Activated CD4-positive, alpha-beta T cell treated with anti-CD3 and anti-CD28 coated beads, Interleukin-2, amount 10 ng/mL, durations not matched to agents 24 days and 14 days (primary cell): ENCODE measurements at regions not wholly inside any gene's neighbourhood (a gene's known extent, or its start where the extent isn't known, plus 50 kb on each side); places are given as distances from the start of the nearest gene placed in this dataset.
"Not testable (repeated sequence)": the region's sequence is repeated elsewhere in the genome, so short reads cannot be mapped to it uniquely, and the experiment has no call there.

Source experiments
- DNase-seq: peaks from one replicate; pipeline ENCODE4 v3.0.0; 2022
- H3K27ac Mint-ChIP-seq: one replicate; pipeline ENCODE4 v1.8.0; 2022; ENCODE audit warnings: mild to moderate bottlenecking, mixed read lengths
- H3K27me3 Mint-ChIP-seq: one replicate; pipeline ENCODE4 v1.8.0; 2022; ENCODE audit warnings: mixed read lengths
- H3K36me3 Mint-ChIP-seq: one replicate; pipeline ENCODE4 v1.8.0; 2022; ENCODE audit warnings: low read depth, mild to moderate bottlenecking, mixed read lengths
- H3K4me1 Mint-ChIP-seq: one replicate; pipeline ENCODE4 v1.8.0; 2021; ENCODE audit warnings: mixed read lengths
- H3K4me3 Mint-ChIP-seq: one replicate; pipeline ENCODE4 v1.8.0; 2022; ENCODE audit warnings: mild to moderate bottlenecking, moderate library complexity, mixed read lengths
- H3K9me3 Mint-ChIP-seq: one replicate; pipeline ENCODE4 v1.8.0; 2021; ENCODE audit warnings: mixed read lengths
- intact Hi-C: fragments of 100-400 bp; cut with micrococcal nuclease; formaldehyde crosslinking; loops from one replicate; pipeline ENCODE4 v1.15.1; 2023

DNA sequence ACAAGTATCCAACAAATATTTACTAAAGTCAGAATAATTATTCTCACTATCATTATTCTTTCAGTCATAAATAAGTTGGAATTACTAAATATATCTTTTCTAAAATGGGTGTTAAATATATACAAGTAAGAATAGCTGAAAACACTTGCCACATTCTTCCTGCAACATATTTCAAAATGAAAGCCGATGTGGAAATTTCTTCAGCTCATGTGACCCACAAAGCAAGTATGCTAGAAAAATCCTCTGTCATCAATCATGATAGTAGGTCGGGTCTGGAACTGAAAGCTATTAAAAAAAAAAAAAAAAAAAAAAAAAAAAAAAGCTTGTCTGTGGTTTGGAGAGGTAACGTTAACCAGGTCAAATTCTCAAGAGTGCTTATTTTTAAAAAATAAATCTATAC lies 344.7 kb downstream of the NEBL start:
- no peaks in the 10 kb centered on the region for H3K36me3 Mint-ChIP-seq

DNA sequence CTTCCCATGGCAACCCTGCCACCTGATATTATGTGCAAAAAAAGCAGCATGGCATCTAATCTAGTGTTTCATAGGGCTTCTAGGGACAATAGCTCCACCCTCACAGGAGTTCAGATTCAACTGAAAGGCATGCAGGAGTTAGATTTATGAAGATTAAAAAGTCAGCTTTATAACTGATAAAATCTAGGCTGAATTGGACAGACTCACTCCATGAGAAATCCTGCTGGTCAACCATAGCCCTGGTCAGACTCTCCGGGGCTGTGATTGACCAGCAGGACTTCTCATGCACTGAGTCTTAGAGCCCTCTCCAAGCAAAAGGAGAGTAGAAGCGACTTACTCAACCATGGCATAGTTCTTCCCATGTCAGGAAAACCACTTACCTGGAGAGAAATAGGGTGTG lies 345.4 kb downstream of the NEBL start:
- DNase-seq = no peak
- Mint-ChIP-seq H3K27me3 (no peaks in the 10 kb centered on the region), H3K9me3 (peaks cover 7% of the 10 kb centered on the region), H3K4me3 (no peak overlapping the region), H3K4me1 (no peaks in the 10 kb centered on the region), H3K36me3 (no peaks in the 10 kb centered on the region), H3K27ac (no peak overlapping the region)
- intact Hi-C loops = no loop called here

More for the DNA sequence above, 344.7 kb downstream of the NEBL start:
- Mint-ChIP-seq H3K9me3 (peaks cover 7% of the 10 kb centered on the region), H3K4me3 (no peak overlapping the region), H3K4me1 (no peaks in the 10 kb centered on the region), H3K27ac (no peak overlapping the region), H3K27me3 (no peaks in the 10 kb centered on the region)
- DNase-seq = no peak
- intact Hi-C loops = no loop called here

DNA sequence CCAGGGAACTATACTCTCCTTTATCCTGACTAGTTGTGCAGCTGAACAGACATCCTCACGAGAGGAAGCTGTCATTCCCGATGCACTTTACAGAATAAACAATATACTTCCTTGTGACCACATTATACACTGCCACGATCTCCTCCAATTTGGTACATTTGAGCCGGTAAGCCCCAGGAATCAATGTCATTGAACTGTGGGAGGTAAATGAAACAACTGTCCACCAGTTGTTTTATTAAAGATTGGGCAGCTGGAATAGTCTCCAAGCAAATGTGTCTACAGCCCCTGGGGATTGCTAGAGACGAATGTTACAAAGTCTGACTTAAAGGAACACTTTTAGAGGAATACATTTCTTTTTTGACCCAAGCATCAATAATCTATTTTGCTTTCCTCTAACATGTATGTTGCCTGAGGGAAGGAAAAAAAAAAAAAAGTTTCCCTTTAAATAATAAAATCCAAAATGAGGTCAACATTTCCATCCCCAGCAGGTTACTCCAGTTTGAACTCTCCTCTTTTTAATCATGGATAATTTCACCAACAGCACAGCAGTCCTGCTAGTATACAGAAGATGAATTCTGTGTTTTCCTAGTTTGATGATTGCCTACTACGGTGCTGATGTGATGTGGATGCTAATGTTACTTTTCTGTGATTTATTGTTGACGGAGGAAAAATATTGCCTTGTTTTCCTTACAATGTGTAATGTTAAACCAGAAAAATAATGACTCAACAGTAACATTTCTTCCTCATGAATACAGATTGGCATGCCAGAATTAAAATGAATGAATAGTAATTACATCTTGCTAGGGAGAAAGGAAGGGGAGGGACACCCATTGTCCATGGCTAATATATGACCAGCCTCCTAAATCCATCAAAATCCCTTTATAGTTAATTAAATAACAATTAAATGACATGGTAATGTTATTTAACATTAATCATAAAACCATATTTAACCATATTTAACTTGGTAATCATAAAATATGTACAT lies 360.9 kb downstream of the NEBL start:
- peaks cover 8% of the 10 kb centered on the region for H3K9me3 Mint-ChIP-seq
- intact Hi-C loops = no loop called here
- no peaks in the 10 kb centered on the region for H3K27me3 Mint-ChIP-seq
- no peaks in the 10 kb centered on the region for H3K36me3 Mint-ChIP-seq
- H3K27ac Mint-ChIP-seq = no peak overlapping the region
- H3K4me1 Mint-ChIP-seq = no peaks in the 10 kb centered on the region
- H3K4me3 Mint-ChIP-seq = no peak overlapping the region
- no peak for DNase-seq

DNA sequence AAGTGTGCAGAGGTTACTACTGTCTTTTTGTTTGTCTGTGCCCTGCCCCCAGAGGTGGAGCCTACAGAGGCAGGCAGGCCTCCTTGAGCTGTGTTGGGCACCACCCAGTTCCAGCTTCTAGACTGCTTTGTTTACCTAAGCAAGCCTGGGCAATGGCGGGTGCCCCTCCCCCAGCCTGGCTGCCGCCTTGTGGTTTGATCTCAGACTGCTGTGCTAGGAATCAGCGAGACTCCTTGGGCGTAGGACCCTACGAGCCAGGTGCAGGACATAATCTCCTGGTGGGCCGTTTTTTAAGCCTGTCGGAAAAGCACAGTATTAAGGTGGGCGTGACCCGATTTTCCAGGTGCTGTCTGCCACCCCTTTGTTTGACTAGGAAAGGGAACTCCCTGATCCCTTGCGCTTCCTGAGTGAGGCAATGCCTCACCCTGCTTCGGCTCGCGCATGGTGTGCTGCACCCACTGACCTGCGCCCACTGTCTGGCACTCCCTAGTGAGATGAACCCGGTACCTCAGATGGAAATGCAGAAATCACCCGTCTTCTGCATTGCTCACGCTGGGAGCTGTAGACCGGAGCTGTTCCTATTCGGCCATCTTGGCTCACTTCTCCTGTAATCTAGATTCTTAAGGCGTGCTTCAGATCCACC lies 365.7 kb downstream of the NEBL start:
- H3K27ac Mint-ChIP-seq, H3K4me1 Mint-ChIP-seq, H3K27me3 Mint-ChIP-seq, intact Hi-C loops, DNase-seq, H3K36me3 Mint-ChIP-seq, H3K9me3 Mint-ChIP-seq, H3K4me3 Mint-ChIP-seq: not testable (repeated sequence)

DNA sequence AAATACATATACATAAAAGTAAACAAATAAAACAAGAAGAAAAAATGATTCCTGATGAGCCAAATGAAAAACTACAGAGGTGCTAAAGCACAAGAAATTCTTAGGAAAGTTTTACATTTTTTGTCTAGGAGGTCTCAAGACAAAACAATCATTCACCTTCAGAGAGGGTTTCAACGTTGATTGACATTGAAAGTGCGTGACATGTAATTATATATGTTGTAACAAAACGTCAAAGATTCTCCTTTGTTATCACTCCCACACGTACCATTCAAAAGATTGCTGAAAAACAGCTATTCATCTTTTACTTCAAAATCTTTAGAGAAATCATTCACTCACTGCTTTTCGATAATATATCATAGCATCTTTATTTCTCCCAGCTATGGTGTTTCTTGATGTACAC lies 375.9 kb downstream of the NEBL start:
- Mint-ChIP-seq H3K9me3 (peaks cover 10% of the 10 kb centered on the region), H3K36me3 (no peaks in the 10 kb centered on the region), H3K4me1 (no peaks in the 10 kb centered on the region), H3K4me3 (no peak overlapping the region), H3K27me3 (no peaks in the 10 kb centered on the region), H3K27ac (no peak overlapping the region)
- intact Hi-C loops = no loop called here
- no peak for DNase-seq

DNA sequence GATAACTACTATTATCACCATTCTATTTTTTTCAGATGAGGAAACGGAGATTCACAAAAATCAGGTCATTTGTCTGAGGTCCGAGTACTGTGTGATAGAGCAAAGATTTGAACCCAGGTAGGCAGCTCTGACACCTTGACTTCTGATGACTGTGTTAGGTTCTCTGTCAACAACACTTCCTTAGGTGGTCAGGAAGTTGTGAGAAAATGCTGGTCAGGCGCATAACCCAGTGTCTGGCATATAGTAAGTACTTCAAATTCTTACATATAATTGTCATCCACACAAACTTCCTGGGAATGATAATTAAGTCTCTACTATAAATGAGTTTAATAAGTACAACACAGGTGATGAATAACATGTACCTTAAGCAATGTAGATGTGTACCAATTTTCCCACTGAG lies 381.5 kb downstream of the NEBL start:
- H3K27ac Mint-ChIP-seq = no peak overlapping the region
- H3K4me3 Mint-ChIP-seq = no peak overlapping the region
- no peaks in the 10 kb centered on the region for H3K4me1 Mint-ChIP-seq

DNA sequence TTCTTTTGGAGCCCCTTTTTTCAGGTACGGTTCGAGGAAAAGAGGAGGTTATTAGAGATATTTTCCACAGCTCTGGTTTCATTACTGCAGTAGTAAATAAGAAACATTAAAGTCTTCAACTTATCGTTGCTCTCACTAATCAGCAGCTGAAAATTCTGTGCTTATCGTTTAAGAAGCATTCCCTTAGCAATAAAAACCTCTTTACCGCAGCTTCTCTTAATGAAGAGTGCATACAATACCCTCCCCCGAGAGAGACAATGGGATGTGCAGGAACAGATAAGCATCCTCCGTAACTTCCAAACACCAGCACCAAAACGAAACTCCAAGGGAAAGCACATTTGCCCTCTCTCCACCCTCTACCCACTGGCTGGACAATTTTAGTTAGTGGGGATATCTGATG lies 384.5 kb downstream of the NEBL start:
- no peaks in the 10 kb centered on the region for H3K4me1 Mint-ChIP-seq
- H3K36me3 Mint-ChIP-seq = no peaks in the 10 kb centered on the region
- no peaks in the 10 kb centered on the region for H3K9me3 Mint-ChIP-seq
- no peak for DNase-seq
- intact Hi-C loops = no loop called here
- H3K27ac Mint-ChIP-seq = no peak overlapping the region
- no peak overlapping the region for H3K4me3 Mint-ChIP-seq
- H3K27me3 Mint-ChIP-seq = no peaks in the 10 kb centered on the region

More for the DNA sequence above, 381.5 kb downstream of the NEBL start:
- intact Hi-C loops = no loop called here
- no peak for DNase-seq
- H3K27me3 Mint-ChIP-seq = no peaks in the 10 kb centered on the region
- H3K36me3 Mint-ChIP-seq = no peaks in the 10 kb centered on the region
- peaks cover under 1% of the 10 kb centered on the region for H3K9me3 Mint-ChIP-seq

DNA sequence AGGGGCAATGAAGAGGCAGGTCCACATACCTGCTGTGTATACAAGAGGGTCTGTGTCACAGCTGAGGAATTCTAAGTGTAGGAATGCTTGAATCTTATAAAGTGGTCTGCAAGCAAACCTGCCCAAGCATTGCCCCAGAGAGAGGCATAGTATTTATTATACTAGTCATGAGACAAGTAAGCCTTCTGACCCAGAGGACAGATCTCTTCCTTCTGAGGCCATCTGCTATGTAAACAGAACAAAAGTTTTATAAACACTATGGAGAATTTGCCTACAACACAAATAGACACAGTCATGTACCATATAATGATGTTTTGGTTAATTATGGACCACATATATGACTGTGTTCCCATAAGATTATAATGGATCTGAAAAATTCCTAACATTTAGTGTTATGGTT lies 388.2 kb downstream of the NEBL start:
- no peak for DNase-seq
- intact Hi-C loops = no loop called here
- Mint-ChIP-seq H3K9me3 (no peaks in the 10 kb centered on the region), H3K36me3 (no peaks in the 10 kb centered on the region), H3K27me3 (no peaks in the 10 kb centered on the region), H3K4me1 (no peaks in the 10 kb centered on the region), H3K27ac (no peak overlapping the region), H3K4me3 (no peak overlapping the region)

DNA sequence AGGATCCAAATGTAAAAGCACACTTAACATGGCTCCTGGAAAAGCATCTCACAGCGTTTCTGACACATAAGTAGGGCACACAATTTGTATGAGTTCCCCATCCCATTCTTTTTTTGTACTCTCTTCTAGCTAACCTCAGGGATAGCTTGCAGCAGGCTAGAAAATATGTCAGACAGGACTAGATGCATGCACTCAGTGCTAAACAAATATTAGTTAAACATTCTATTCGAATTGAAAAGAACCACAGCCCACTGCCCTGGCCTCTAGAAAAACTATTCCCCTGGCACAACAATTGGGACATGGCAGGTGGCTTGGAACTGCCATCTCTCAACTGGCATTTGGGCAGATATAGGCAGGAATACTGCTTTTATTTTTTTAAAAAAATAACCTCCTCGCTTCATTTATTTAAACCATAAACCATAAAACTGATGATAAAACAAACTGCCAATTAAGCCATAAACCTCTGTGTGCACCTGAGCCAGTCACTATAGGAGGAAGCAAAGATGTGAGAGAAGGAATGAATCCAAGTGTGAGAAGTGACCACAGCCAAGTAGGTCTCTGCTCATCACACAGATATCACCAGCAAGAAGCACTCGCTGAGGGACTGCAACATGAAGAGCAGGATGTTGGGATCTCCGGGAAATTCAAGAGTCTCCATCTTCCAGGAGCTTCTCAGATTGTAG lies 394.1 kb downstream of the NEBL start:
- H3K27ac Mint-ChIP-seq = no peak overlapping the region
- no peak for DNase-seq
- H3K27me3 Mint-ChIP-seq = no peaks in the 10 kb centered on the region
- peaks cover 8% of the 10 kb centered on the region for H3K9me3 Mint-ChIP-seq
- no peaks in the 10 kb centered on the region for H3K36me3 Mint-ChIP-seq
- no peaks in the 10 kb centered on the region for H3K4me1 Mint-ChIP-seq
- no peak overlapping the region for H3K4me3 Mint-ChIP-seq
- intact Hi-C loops = no loop called here

DNA sequence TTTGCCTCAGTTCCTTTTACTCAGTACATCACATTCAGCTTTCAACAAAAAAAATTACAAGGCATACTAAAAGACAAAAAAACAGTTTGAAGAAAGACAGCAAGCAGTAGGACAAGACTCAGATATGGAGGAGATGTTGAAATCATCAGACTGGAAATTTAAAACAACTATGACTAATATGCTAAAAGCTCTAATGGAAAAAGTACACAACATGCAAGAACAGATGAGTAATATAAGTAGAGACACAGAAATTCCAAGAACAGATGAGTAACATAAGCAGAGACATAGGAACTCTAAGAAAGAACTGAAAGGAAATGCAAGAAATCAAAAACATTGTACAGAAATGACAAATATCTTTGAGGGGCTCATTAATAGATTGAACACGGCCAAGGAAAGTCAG lies 402.6 kb downstream of the NEBL start:
- no peak overlapping the region for H3K4me3 Mint-ChIP-seq

DNA sequence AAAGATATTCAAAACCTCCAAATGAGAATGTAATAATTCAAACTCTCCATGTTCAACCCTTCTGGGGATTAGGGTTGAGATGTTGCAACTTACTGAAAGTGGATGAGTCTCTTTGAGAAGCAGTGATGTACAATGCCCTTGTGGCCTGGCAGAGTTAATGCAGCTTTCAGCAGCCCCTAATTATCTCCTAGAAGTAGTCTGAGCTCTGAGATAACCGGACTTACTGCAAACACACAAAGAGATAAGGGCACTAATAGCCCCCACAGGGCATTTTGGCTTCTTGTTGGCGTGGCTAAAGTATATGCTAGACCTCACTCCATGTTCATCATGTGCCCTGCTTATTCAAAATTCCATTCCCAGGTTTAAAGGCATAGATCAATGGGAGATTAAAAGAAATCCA lies 404.7 kb downstream of the NEBL start:
- no peaks in the 10 kb centered on the region for H3K36me3 Mint-ChIP-seq
- no peak for DNase-seq
- no peaks in the 10 kb centered on the region for H3K27me3 Mint-ChIP-seq
- no peaks in the 10 kb centered on the region for H3K4me1 Mint-ChIP-seq
- intact Hi-C loops = no loop called here
- H3K9me3 Mint-ChIP-seq = no peaks in the 10 kb centered on the region
- no peak overlapping the region for H3K27ac Mint-ChIP-seq
- H3K4me3 Mint-ChIP-seq = no peak overlapping the region

More for the DNA sequence above, 402.6 kb downstream of the NEBL start:
- no peaks in the 10 kb centered on the region for H3K27me3 Mint-ChIP-seq
- intact Hi-C loops = no loop called here
- DNase-seq = no peak
- H3K9me3 Mint-ChIP-seq = peaks cover 4% of the 10 kb centered on the region
- no peaks in the 10 kb centered on the region for H3K4me1 Mint-ChIP-seq
- no peak overlapping the region for H3K27ac Mint-ChIP-seq
- no peaks in the 10 kb centered on the region for H3K36me3 Mint-ChIP-seq

DNA sequence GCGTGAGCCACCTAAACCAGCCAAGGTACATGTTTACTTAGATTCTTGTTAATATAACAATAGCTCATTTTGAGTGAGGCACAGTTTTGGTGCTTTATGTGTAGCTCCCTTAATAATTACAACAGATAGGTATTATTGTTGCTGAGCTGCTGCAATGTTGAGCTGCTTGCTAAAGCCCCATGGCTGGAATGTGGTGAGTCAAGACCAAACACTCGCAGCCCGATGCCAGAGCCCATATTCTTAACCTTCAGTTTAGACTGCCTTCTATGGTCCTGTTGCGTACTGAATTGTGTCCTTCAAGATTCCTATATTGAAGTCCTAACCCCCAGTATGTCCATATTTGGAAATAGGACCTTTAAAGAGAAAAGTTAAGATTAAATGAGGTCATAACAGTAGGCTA lies 407.1 kb downstream of the NEBL start:
- intact Hi-C loops = no loop called here
- peaks cover 4% of the 10 kb centered on the region for H3K9me3 Mint-ChIP-seq
- no peaks in the 10 kb centered on the region for H3K36me3 Mint-ChIP-seq
- H3K27ac Mint-ChIP-seq = no peak overlapping the region
- no peaks in the 10 kb centered on the region for H3K27me3 Mint-ChIP-seq
- H3K4me1 Mint-ChIP-seq = no peaks in the 10 kb centered on the region
- no peak for DNase-seq
- H3K4me3 Mint-ChIP-seq = no peak overlapping the region

DNA sequence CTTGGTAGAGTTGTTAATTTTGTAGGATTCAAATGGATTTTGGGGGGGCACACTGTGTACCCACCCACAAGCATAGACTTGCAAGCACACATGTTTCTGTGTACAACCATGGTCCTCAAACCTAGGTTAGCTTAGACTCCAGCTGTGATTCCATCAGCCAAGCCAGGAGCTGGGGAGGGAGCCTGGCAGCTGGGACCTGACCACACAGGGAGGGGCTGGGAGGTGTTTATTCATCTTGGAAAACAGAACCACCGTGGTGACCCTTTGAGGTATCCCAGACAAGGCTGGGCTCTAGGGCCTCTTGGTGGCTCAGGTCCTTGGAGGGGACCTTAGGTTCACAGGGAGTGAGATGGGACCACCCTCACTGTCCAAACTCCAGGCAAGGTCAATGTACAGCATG lies 410.3 kb downstream of the NEBL start:
- Mint-ChIP-seq H3K36me3 (no peaks in the 10 kb centered on the region), H3K27me3 (no peaks in the 10 kb centered on the region), H3K27ac (no peak overlapping the region), H3K9me3 (peaks cover 6% of the 10 kb centered on the region), H3K4me1 (no peaks in the 10 kb centered on the region), H3K4me3 (no peak overlapping the region)
- no peak for DNase-seq
- intact Hi-C loops = no loop called here

DNA sequence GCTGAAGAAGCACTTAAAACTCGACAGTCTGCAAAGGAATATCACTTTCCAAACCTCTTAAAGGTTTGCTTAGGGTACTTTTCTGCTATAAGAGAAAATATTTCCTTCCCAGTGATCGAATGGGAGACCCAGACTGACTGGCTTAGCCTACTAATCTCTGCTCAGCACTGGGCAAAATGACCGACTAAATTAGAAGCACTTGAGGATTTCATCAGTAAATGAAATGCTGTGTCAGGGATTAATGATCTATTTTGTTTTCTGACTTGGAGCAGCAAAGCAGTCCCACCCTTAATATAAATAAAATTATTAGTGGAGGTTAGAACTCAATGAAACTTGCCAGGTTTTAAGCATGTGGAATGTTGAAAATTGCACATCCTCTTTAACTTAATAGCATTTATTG lies 411.6 kb downstream of the NEBL start:
- Mint-ChIP-seq H3K4me1 (no peaks in the 10 kb centered on the region), H3K4me3 (no peak overlapping the region), H3K27ac (no peak overlapping the region), H3K36me3 (no peaks in the 10 kb centered on the region), H3K27me3 (no peaks in the 10 kb centered on the region), H3K9me3 (peaks cover 7% of the 10 kb centered on the region)
- no peak for DNase-seq
- intact Hi-C loops = no loop called here
